DND-41 (cell line): ENCODE measurements at regions not wholly inside any gene's neighbourhood (a gene's known extent, or its start where the extent isn't known, plus 50 kb on each side); places are given as distances from the start of the nearest gene placed in this dataset.

ENCODE experiments used
- ATAC-seq: fragments of 200-7000 bp; cut with Tn5 transposase; 3 replicates; pipeline ENCODE4 v1.9.1; 2021; ENCODE audit warnings: low read depth; ENCODE audit not compliant: insufficient read depth
- DNase-seq: peaks from one replicate; pipeline ENCODE4 v3.0.0-alpha.2; 2020
- H2AFZ ChIP-seq: 2 replicates; pipeline ENCODE4 v1.6.0; 2012; ENCODE audit warnings: low read depth, low read length
- H3K27ac ChIP-seq: 2 replicates; pipeline ENCODE4 v1.5.1; 2012; ENCODE audit warnings: low read length, inconsistent platforms
- H3K27me3 ChIP-seq: fragments of 200-600 bp; sonication (generic); 2 replicates; pipeline ENCODE4 v1.6.0; 2012; ENCODE audit warnings: low read length, mild to moderate bottlenecking, inconsistent platforms; ENCODE audit not compliant: insufficient read depth, poor library complexity
- H3K36me3 ChIP-seq: 2 replicates; pipeline ENCODE4 v1.5.1; 2012; ENCODE audit warnings: low read length, inconsistent platforms; ENCODE audit not compliant: insufficient read depth
- H3K4me1 ChIP-seq: 2 replicates; pipeline ENCODE4 v1.5.1; 2012; ENCODE audit warnings: mild to moderate bottlenecking, low read length; ENCODE audit not compliant: insufficient read depth
- H3K4me2 ChIP-seq: 2 replicates; pipeline ENCODE4 v1.6.0; 2012; ENCODE audit warnings: mild to moderate bottlenecking, moderate library complexity, low read length, inconsistent platforms; ENCODE audit not compliant: insufficient read depth
- H3K4me3 ChIP-seq, 2 experiments: fragments of 200-600 bp in 1 of 2; shearing (Covaris generic) in 1 of 2; 2 replicates each; pipeline ENCODE4 v1.5.1; 2012 to 2016; ENCODE audit warnings: inconsistent platforms in 2 of 2, low read length in 2 of 2, mild to moderate bottlenecking in 2 of 2, low read depth in 1 of 2, moderate library complexity in 1 of 2
- H3K79me2 ChIP-seq: 2 replicates; pipeline ENCODE4 v1.6.0; 2012; ENCODE audit warnings: low read length, inconsistent platforms; ENCODE audit not compliant: insufficient read depth
- H3K9ac ChIP-seq: 2 replicates; pipeline ENCODE4 v1.6.0; 2012; ENCODE audit warnings: low read depth, mild to moderate bottlenecking, inconsistent platforms, low read length, moderate library complexity
- H3K9me3 ChIP-seq: 2 replicates; pipeline ENCODE4 v1.5.1; 2012; ENCODE audit warnings: low read length, moderate library complexity, mild to moderate bottlenecking, inconsistent platforms; ENCODE audit not compliant: insufficient read depth, severe bottlenecking
- H4K20me1 ChIP-seq: 2 replicates; pipeline ENCODE4 v1.6.0; 2012; ENCODE audit warnings: low read length; ENCODE audit not compliant: insufficient read depth
- CTCF ChIP-seq: IDR thresholded peaks from 2 replicates; pipeline ENCODE4 v1.5.1; 2012; ENCODE audit warnings: borderline replicate concordance, low read length, moderate library complexity, mild to moderate bottlenecking; ENCODE audit not compliant: poor library complexity, severe bottlenecking; ENCODE audit errors: extremely low read depth
- EZH2 ChIP-seq: IDR thresholded peaks from 3 replicates; pipeline ENCODE4 v1.6.1; 2012; ENCODE audit warnings: borderline replicate concordance, low read depth, mild to moderate bottlenecking, moderate library complexity, low read length, inconsistent platforms; ENCODE audit not compliant: severe bottlenecking

- Histone ChIP-seq H3K27me3 (no peaks in the 10 kb centered on the region), H3K79me2 (no peaks in the 10 kb centered on the region), H3K36me3 (no peaks in the 10 kb centered on the region), H3K9ac (no peak overlapping the region), H3K27ac (no peak overlapping the region), H3K4me2 (no peak overlapping the region), H2AFZ (no peak overlapping the region), H3K4me1 (peaks cover 8% of the 10 kb centered on the region), H4K20me1 (no peaks in the 10 kb centered on the region), H3K4me3 (no peak overlapping the region), H3K9me3 (no peaks in the 10 kb centered on the region)
- TF ChIP-seq EZH2 (no peak), CTCF (no peak)
- DNase-seq: no peak
- ATAC-seq: no peak
Observed at GRCh38 chr12:24491968-24492367, 456.9 kb downstream of the BCAT1 start.

GRCh38 chr12:24489939-24490338 is 459.0 kb downstream of the BCAT1 start:
- Histone ChIP-seq H3K4me1 (no peaks in the 10 kb centered on the region), H3K9me3 (no peaks in the 10 kb centered on the region), H3K79me2 (no peaks in the 10 kb centered on the region), H3K36me3 (no peaks in the 10 kb centered on the region), H4K20me1 (no peaks in the 10 kb centered on the region), H3K27me3 (no peaks in the 10 kb centered on the region), H3K27ac (no peak overlapping the region), H3K4me2 (no peak overlapping the region), H3K9ac (no peak overlapping the region), H3K4me3 (no peak overlapping the region), H2AFZ (no peak overlapping the region)
- DNase-seq (no peak), ATAC-seq (no peak)
- no peak for TF ChIP-seq EZH2
- no peak for TF ChIP-seq CTCF

GRCh38 chr12:24488906-24489619 is 459.8 kb downstream of the BCAT1 start:
- DNase-seq: no peak
- H3K79me2 ChIP-seq: no peaks in the 10 kb centered on the region

More at GRCh38 chr12:24488906-24489619, 459.8 kb downstream of the BCAT1 start:
- no peak overlapping the region for H3K4me2 ChIP-seq
- no peak overlapping the region for H3K9ac ChIP-seq
- no peak for ATAC-seq
- no peaks in the 10 kb centered on the region for H3K27me3 ChIP-seq
- H3K4me3 ChIP-seq: no peak overlapping the region
- H3K27ac ChIP-seq: no peak overlapping the region
- H3K4me1 ChIP-seq: no peaks in the 10 kb centered on the region
- TF ChIP-seq CTCF (no peak), EZH2 (no peak)
- no peaks in the 10 kb centered on the region for H4K20me1 ChIP-seq
- H2AFZ ChIP-seq: no peak overlapping the region
- no peaks in the 10 kb centered on the region for H3K9me3 ChIP-seq
- H3K36me3 ChIP-seq: no peaks in the 10 kb centered on the region
